Naive thymus-derived CD8-positive, alpha-beta T cell (primary cell): ENCODE measurements at regions not wholly inside any gene's neighbourhood (a gene's known extent, or its start where the extent isn't known, plus 50 kb on each side); places are given as distances from the start of the nearest gene placed in this dataset.

ENCODE experiments used
- ATAC-seq, 2 donors: fragments of 150-1000 bp; cut with Tn5 transposase in 1 of 2; sonication (Bioruptor Pico), chemical (Tn5 transposase) in 1 of 2; 1 replicate in 1 of 2; 2 replicates in 1 of 2; pipeline ENCODE4 v1.10.0; 2021; ENCODE audit warnings: mild to moderate bottlenecking in 2 of 2, moderate library complexity in 2 of 2
- POLR2A ChIA-PET: fragments of 350-600 bp; sonication (Branson Sonifier 250); formaldehyde crosslinking; loops from one replicate; lab custom pipeline; 2021; ENCODE audit warnings: antibody characterized with exemption; lab: Charles Lee
- DNase-seq, 10 donors: peaks; one replicate each; pipeline versions ENCODE4 v3.0.0 to v3.0.0-alpha.2; 2020 to 2022
- H3K27ac Mint-ChIP-seq, 10 donors: one replicate each; pipeline ENCODE4 v1.8.0; 2020 to 2022; ENCODE audit warnings: mild to moderate bottlenecking in 10 of 10, mixed read lengths in 10 of 10, moderate library complexity in 4 of 10, inconsistent platforms in 1 of 10
- H3K27me3 Mint-ChIP-seq, 5 donors: one replicate each; pipeline ENCODE4 v1.8.0; 2021 to 2022; ENCODE audit warnings: mixed read lengths in 5 of 5
- H3K36me3 Mint-ChIP-seq, 3 donors: one replicate each; pipeline ENCODE4 v1.8.0; 2020 to 2022; ENCODE audit warnings: mixed read lengths in 3 of 3, mild to moderate bottlenecking in 2 of 3, inconsistent platforms in 1 of 3
- H3K4me1 Mint-ChIP-seq, 4 donors: one replicate each; pipeline ENCODE4 v1.8.0; 2021 to 2022; ENCODE audit warnings: mixed read lengths in 4 of 4
- H3K4me3 Mint-ChIP-seq, 10 donors: one replicate each; pipeline ENCODE4 v1.8.0; 2020 to 2022; ENCODE audit warnings: mild to moderate bottlenecking in 10 of 10, mixed read lengths in 10 of 10, moderate library complexity in 6 of 10, inconsistent platforms in 1 of 10
- H3K9me3 Mint-ChIP-seq, 9 donors: one replicate each; pipeline ENCODE4 v1.8.0; 2020 to 2022; ENCODE audit warnings: mixed read lengths in 9 of 9, mild to moderate bottlenecking in 3 of 9, inconsistent platforms in 1 of 9, moderate library complexity in 1 of 9

DNA sequence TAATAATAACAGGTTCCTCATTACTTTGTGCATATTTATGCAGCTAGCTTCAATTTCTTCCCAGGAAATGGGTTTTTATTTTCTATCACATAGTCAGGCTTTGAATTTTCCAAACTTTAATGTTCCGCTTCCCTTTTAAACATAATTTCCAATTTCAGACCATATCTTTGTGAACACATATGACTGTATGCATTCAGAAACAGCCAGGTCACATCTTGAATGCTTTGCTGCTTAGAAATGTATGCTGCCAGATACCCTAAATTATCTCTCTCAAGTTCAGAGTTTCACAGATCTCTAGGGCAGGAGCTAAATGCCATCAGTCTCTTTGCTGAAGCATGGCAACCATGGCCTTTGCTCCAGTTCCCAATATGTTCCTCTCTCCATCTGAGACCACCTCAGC lies 2203.8 kb downstream of the LRRC4C start:
- Mint-ChIP-seq H3K27me3 (no peaks in the 10 kb centered on the region), H3K4me3 (no peak overlapping the region), H3K36me3 (peaks cover 0 to 10% (median 0%) of the 10 kb centered on the region in 3 donors), H3K9me3 (peaks cover 9 to 44% (median 24%) of the 10 kb centered on the region in 9 donors), H3K4me1 (no peaks in the 10 kb centered on the region), H3K27ac (no peak overlapping the region)
- POLR2A ChIA-PET: no interaction called here
- no peak for DNase-seq
- ATAC-seq: no peak

DNA sequence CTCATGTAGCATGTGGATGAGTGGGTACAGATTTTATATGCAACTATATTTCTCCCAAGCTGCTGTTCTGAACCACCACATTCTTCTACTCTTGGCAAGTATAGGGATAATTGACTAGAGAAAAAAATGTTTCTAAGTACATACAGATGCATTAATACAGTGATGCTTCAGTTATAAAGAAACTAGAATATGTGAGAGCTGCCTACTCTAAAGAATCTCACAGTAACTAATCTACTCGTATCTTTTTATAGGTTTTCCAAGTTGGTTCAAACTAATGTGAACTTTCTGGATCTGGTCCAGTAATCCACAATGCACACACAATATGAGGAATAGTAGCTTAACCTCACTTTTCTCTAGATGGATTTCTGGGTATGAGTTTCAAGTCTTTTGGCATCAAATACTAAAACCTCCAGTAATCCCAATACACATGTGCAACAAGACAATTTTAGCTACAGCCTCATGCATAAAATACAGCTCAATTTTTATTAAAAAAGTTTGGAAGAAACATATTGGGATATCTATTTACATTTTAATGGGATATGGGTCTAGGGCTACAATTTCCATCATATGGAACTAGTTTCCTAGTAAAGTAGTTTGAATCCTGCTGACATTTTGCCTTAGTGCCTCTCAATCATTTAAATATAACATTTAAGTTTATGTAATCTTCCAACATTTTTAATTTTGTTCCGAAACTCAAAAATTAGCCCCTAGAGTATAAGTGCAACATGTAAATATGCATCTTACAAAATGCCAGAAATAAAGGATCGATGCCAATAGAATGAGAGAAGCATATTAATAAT lies 2209.7 kb downstream of the LRRC4C start:
- Mint-ChIP-seq H3K36me3 (peaks cover 0 to 3% (median 0%) of the 10 kb centered on the region in 3 donors), H3K4me1 (no peaks in the 10 kb centered on the region), H3K27me3 (no peaks in the 10 kb centered on the region), H3K9me3 (peaks cover 0 to 24% (median 12%) of the 10 kb centered on the region in 9 donors), H3K27ac (no peak overlapping the region), H3K4me3 (no peak overlapping the region)
- ATAC-seq (no peak), DNase-seq (no peak)
- POLR2A ChIA-PET: no interaction called here

DNA sequence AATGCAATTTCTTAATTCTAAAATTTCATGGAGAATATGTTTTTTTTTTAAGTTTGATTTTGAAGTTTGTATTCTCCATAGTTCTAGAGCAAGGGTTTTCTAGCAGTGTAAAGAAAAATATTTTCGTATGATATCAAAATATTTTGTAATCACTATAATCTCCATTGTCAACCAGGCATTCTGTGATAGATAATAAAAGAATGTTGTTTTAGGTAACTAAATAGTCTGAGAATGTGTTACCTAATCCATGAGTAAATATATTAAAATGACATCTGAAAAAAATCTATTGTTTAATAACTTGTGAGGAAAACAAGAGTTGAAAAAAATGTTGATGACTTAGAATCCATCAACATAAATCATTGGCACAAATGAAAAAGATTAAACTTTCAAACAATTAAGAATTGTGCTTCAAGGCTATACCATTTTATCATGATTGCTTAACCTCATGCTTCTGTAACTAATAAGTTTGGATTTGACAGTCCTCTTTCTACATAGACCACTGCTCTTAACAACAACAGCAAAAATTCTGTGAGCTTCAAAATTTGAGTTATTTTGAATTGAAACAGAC lies 2211.8 kb downstream of the LRRC4C start:
- ATAC-seq (no peak), DNase-seq (no peak)
- Mint-ChIP-seq H3K4me1 (no peaks in the 10 kb centered on the region), H3K27ac (no peak overlapping the region), H3K9me3 (peaks cover 0 to 24% (median 5%) of the 10 kb centered on the region in 9 donors), H3K4me3 (no peak overlapping the region), H3K27me3 (no peaks in the 10 kb centered on the region), H3K36me3 (no peaks in the 10 kb centered on the region)
- POLR2A ChIA-PET: no interaction called here

DNA sequence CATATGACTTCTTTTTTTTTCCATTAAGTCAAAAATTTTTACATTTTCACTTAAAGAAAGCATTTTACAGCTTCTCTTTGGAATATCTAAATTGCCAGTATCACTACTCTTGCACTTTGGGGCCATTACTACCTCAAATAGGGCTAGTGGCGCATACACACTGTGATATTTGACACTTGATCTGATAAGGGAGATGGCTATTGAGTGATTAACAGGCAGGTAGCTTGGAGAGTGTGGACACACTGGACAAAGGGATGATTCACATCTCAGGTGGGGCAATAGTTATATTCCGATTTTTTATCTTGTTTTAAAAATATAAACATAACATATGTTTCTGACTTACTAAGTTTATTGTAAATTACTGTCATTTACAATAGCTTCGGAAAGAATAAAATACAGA lies 2219.9 kb downstream of the LRRC4C start:
- Mint-ChIP-seq H3K27ac (no peak overlapping the region), H3K36me3 (no peaks in the 10 kb centered on the region), H3K4me1 (no peaks in the 10 kb centered on the region), H3K4me3 (no peak overlapping the region), H3K9me3 (peaks cover 0 to 26% (median 11%) of the 10 kb centered on the region in 9 donors), H3K27me3 (no peaks in the 10 kb centered on the region)
- POLR2A ChIA-PET: no interaction called here
- DNase-seq: no peak
- ATAC-seq: no peak

DNA sequence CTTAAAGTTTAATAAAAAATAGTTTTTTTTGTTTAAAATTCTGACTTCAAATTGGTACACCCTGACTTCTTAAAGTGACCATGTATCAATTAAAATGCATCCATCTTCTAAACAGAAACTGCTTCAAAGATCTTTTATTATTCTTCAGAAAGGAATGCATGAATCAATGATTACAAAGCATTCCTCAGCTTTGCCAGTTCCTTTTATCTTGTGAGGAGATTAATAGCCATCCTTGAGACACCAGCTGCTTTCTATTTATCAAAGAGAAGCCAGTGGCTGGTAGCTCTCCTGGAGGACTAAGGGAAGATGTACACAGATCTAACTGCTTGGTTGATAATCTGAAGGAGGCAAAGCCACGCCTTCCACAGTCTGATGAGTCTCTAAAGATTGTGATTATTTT lies 2222.5 kb downstream of the LRRC4C start:
- H3K4me3 Mint-ChIP-seq: no peak overlapping the region
- ATAC-seq: no peak
- H3K4me1 Mint-ChIP-seq: no peaks in the 10 kb centered on the region
- H3K36me3 Mint-ChIP-seq: no peaks in the 10 kb centered on the region
- DNase-seq: no peak
- H3K27me3 Mint-ChIP-seq: no peaks in the 10 kb centered on the region
- H3K9me3 Mint-ChIP-seq: peaks cover 8 to 45% (median 22%) of the 10 kb centered on the region in 9 donors
- no peak overlapping the region for H3K27ac Mint-ChIP-seq
- POLR2A ChIA-PET: no interaction called here

DNA sequence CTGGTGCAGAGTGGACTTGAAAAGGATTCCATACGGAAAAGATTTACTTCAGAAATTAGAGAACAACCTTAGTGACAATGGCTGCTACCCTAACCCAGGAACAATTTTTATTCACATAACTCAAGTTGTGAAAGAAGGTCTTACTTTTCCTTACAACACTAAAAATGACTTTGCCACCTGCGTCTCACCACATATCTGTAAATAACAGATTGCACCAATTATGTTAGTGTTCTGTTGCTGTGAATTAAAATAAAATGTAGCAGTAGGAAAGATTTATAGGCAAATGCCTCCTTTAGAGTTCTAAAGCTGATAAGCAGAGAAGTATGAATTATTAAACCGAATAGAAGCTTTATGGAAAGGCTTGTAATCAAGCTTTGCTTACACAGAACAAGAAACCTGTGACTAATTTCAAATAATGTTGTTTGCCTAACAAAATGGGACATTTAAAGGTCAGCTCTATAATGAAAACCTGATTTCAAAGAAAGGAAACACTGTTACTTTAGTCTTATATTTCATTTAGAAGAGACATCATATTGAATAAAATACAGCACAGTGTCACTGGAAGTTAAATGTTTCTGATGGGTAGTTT lies 2237.8 kb downstream of the LRRC4C start:
- DNase-seq: no peak
- ATAC-seq: no peak
- Mint-ChIP-seq H3K36me3 (peaks cover 0 to 2% (median 0%) of the 10 kb centered on the region in 3 donors), H3K27me3 (no peaks in the 10 kb centered on the region), H3K9me3 (peaks cover 6 to 34% (median 7%) of the 10 kb centered on the region in 9 donors), H3K4me3 (no peak overlapping the region), H3K27ac (no peak overlapping the region), H3K4me1 (no peaks in the 10 kb centered on the region)
- POLR2A ChIA-PET: no interaction called here

DNA sequence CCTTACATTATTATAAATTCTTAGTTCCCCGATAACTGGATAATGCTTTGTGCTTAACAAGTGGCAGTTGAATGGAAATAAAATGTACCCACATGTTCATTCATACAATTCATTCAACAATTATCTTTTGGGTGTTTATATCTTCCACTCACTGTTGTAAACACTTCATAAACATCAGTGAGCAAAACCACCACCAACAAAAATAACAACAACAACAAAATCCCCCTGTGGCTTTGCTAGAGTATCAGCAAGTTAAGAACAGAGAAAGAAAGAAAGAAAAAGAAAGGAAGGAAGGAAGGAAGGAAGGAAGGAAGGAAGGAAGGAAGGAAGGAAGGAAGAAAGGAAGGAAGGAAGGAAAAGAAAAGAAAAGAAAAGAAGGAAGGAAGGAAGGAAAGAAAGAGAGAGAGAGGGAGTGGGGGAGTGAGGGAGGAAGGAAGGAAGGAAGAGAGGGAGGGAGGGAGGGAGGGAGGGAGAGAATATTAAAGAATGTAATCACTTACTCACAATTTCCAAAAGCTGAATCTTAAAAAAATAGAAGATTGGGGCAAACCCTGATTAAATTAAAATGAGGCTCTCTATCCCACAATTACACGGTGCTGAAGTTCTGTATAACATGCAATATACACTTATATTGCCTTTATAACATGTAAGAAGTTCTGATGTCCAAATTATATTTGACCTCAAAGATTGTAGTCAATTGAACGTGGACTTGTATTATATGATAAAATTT lies 2238.8 kb downstream of the LRRC4C start:
- Mint-ChIP-seq H3K4me1 (no peaks in the 10 kb centered on the region), H3K27me3 (no peaks in the 10 kb centered on the region), H3K27ac (no peak overlapping the region), H3K9me3 (peaks cover 6 to 36% (median 9%) of the 10 kb centered on the region in 9 donors), H3K4me3 (no peak overlapping the region), H3K36me3 (peaks cover 0 to 4% (median 0%) of the 10 kb centered on the region in 3 donors)
- POLR2A ChIA-PET: no interaction called here
- ATAC-seq: no peak
- DNase-seq: no peak

DNA sequence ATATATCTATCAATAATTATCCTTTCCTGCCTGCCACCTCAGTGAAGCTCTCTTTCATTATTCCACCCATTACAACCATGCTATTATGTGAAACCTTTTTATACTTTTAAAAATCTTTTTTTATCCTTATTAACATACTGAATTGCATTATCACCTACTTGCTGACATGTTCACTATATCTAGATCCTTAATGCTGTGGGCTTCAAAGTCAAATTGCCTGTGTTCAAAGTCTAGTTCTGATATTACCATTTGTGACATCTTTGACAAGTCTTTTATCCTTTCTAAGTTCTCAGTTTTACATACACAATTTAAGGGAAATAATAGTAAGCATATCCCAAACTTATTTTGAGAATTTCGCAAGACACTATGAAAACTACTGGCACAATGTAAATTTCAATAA lies 2239.4 kb downstream of the LRRC4C start:
- DNase-seq: no peak
- peaks cover 5 to 36% (median 10%) of the 10 kb centered on the region in 9 donors for H3K9me3 Mint-ChIP-seq
- no peak overlapping the region for H3K4me3 Mint-ChIP-seq
- H3K27me3 Mint-ChIP-seq: no peaks in the 10 kb centered on the region
- H3K36me3 Mint-ChIP-seq: peaks cover 0 to 4% (median 0%) of the 10 kb centered on the region in 3 donors
- POLR2A ChIA-PET: no interaction called here
- H3K27ac Mint-ChIP-seq: no peak overlapping the region
- ATAC-seq: no peak
- no peaks in the 10 kb centered on the region for H3K4me1 Mint-ChIP-seq

DNA sequence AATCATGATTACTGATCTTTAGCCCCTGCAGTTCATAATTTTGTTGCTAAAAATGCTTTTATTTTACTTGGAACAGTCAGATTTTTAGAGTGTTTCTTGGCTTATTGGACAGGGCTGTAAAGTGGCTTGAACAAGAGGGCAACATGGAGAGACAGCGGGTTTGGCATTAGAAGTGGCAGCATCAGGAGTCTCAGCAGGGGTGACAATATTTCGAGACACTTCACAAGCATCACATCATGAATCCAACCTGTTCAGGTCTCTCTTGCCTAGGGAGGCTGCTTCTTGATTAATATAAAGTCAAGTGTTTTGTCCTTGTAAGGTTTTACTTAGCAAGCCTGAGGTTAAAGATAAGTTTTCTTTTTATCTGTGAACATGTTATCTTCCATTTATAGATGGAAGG lies 2249.5 kb downstream of the LRRC4C start:
- H3K4me3 Mint-ChIP-seq: no peak overlapping the region
- peaks cover 0 to 28% (median 4%) of the 10 kb centered on the region in 9 donors for H3K9me3 Mint-ChIP-seq
- no peaks in the 10 kb centered on the region for H3K27me3 Mint-ChIP-seq
- no peak for DNase-seq
- POLR2A ChIA-PET: no interaction called here
- no peak for ATAC-seq
- H3K27ac Mint-ChIP-seq: no peak overlapping the region
- H3K4me1 Mint-ChIP-seq: no peaks in the 10 kb centered on the region
- H3K36me3 Mint-ChIP-seq: no peaks in the 10 kb centered on the region

DNA sequence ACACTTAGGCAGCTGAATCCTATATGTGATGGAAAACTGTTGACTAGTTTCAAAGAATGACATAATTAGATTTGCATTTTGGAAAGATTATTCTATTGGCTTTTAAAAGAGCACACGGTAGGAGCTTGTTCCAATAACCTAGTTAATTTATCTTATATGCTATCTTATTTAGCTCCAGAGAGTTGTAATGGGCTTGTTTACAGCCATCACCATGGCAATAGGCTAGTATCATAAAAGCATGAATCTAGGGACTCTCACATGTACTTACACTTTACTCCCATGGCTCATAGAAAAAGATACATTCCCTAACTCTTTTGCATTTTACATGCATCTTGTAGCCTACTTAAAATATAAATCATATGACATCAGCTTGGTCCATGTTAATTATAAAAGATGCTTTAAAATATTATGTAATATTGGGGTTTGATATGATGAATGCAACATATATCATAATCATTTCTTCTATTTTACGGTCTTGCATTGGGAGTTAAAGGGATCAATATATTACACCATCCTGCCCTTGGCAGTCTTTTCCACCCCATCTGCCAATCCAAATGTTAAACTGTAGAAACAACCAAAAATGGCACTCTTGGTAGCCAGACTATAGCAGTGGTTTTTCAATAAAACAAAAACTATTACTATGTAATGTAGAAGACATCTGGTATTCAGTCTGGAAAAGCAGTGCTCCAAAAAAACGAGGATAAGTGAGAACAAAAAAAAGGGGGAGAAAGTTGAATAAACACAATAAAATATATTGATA lies 2254.0 kb downstream of the LRRC4C start:
- Mint-ChIP-seq H3K27ac (no peak overlapping the region), H3K4me3 (no peak overlapping the region), H3K4me1 (no peaks in the 10 kb centered on the region), H3K27me3 (no peaks in the 10 kb centered on the region), H3K36me3 (no peaks in the 10 kb centered on the region), H3K9me3 (peaks cover 0 to 21% (median 4%) of the 10 kb centered on the region in 9 donors)
- POLR2A ChIA-PET: no interaction called here
- no peak for DNase-seq
- ATAC-seq: no peak

DNA sequence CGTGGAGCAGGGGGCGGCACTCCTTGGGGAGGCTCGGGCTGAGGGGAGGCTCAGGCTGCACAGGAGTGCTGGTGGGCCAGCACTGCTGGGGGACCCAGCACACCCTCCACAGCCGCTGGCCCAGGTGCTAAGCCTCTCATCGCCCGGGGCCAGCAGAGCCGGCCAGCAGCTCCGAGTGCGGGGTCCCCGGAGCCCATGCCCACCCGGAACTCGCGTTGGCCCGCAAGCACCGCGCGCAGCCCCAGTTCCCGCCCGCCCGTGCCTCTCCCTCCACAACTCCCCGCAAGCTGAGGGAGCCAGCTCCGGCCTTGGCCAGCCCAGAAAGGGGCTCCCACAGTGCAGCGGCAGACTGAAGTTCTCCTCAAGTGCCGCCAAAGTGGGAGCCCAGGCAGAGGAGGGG lies 2266.8 kb downstream of the LRRC4C start:
- H3K36me3 Mint-ChIP-seq: no peaks in the 10 kb centered on the region
- peaks cover 4 to 21% (median 11%) of the 10 kb centered on the region in 9 donors for H3K9me3 Mint-ChIP-seq
- DNase-seq (peak in 1 of 10 donors; percentile 59), ATAC-seq (no peak)
- no peaks in the 10 kb centered on the region for H3K4me1 Mint-ChIP-seq
- H3K27ac Mint-ChIP-seq: no peak overlapping the region
- no peak overlapping the region for H3K4me3 Mint-ChIP-seq
- POLR2A ChIA-PET: no interaction called here
- no peaks in the 10 kb centered on the region for H3K27me3 Mint-ChIP-seq

DNA sequence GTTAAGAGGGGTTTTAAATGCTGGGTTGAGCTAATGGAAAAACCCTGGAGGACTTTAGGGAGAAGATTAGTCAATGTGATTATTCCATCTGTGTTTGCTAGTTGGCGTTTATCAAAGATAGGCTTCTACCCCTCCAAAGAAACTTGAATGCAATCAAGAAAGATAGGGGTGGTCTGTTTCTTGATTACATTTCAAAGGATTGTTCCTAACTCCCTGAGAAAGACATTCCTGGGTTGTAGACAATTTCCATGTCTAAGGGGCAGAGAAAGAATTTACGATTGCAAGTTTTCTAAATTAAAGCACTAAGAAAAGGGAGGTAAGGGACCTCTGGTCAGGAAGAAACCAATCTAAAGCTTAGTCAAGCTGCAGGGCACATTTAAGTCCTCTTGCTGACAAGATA lies 2268.7 kb downstream of the LRRC4C start:
- POLR2A ChIA-PET: no interaction called here
- Mint-ChIP-seq H3K27ac (no peak overlapping the region), H3K4me3 (no peak overlapping the region), H3K27me3 (no peaks in the 10 kb centered on the region), H3K36me3 (no peaks in the 10 kb centered on the region), H3K4me1 (no peaks in the 10 kb centered on the region), H3K9me3 (peaks cover 9 to 23% (median 12%) of the 10 kb centered on the region in 9 donors)
- ATAC-seq: no peak
- no peak for DNase-seq
